SK-N-SH (cell line): ENCODE measurements at regions not wholly inside any gene's neighbourhood (a gene's known extent, or its start where the extent isn't known, plus 50 kb on each side); places are given as distances from the start of the nearest gene placed in this dataset.

Source experiments
- CTCF ChIA-PET: fragments of 300-600, 350-600 bp; formaldehyde crosslinking; extraction: SDS; loops from one replicate; lab custom pipeline; 2021; lab: Yijun Ruan, JAX
- POLR2A ChIA-PET: fragments of 350-600 bp; sonication (Branson Sonifier 250); formaldehyde crosslinking; extraction: SDS; loops from one replicate; lab custom pipeline; 2020; ENCODE audit warnings: antibody characterized with exemption, inconsistent platforms; lab: Yijun Ruan, JAX
- DNase-seq: peaks from one replicate; pipeline ENCODE4 v3.0.0; 2012
- H2AFZ ChIP-seq: fragments of 200-600 bp; sonication (generic); 2 replicates; pipeline ENCODE4 v1.8.1; 2016; ENCODE audit warnings: antibody characterized with exemption, mild to moderate bottlenecking, low read depth
- H3F3A ChIP-seq: fragments of 200-600 bp; sonication (generic); replicated peaks from 2 replicates; pipeline ENCODE3; 2016; ENCODE audit warnings: antibody characterized with exemption, mild to moderate bottlenecking; ENCODE audit not compliant: insufficient read depth
- H3K27ac ChIP-seq, 2 experiments: fragments of 200-500 bp in 1 of 2; fragments of 200-600 bp in 1 of 2; sonication (Bioruptor generic) in 1 of 2; sonication (generic), shearing (Covaris generic) in 1 of 2; 2 replicates each; pipeline versions ENCODE4 v1.5.1 to v1.6.1; 2014 to 2016; ENCODE audit warnings: low read depth in 2 of 2, inconsistent platforms in 1 of 2, low read length in 1 of 2, mild to moderate bottlenecking in 1 of 2, mixed read lengths in 1 of 2
- H3K27me3 ChIP-seq: fragments of 200-600 bp; sonication (generic), shearing (Covaris generic); 2 replicates; pipeline ENCODE4 v1.6.1; 2016; ENCODE audit warnings: mixed run types; ENCODE audit not compliant: insufficient read depth
- H3K36me3 ChIP-seq, 2 experiments: fragments of 200-500 bp in 1 of 2; fragments of 200-600 bp in 1 of 2; sonication (Bioruptor generic) in 1 of 2; sonication (generic) in 1 of 2; replicated peaks in 1 of 2; 2 replicates each; pipeline versions ENCODE3 to v1.5.1; 2014 to 2016; ENCODE audit warnings: low read length in 1 of 2, mild to moderate bottlenecking in 1 of 2; ENCODE audit not compliant: insufficient read depth in 2 of 2, control insufficient read depth in 1 of 2
- H3K4me1 ChIP-seq, 2 experiments: fragments of 200-500 bp in 1 of 2; fragments of 200-600 bp in 1 of 2; sonication (Bioruptor generic) in 1 of 2; sonication (generic), shearing (Covaris generic) in 1 of 2; 2 replicates each; pipeline versions ENCODE4 v1.5.1 to v1.6.1; 2014 to 2016; ENCODE audit warnings: low read depth in 1 of 2, low read length in 1 of 2, mixed run types in 1 of 2; ENCODE audit not compliant: insufficient read depth in 2 of 2, control insufficient read depth in 1 of 2
- H3K4me2 ChIP-seq: fragments of 200-600 bp; sonication (generic), shearing (Covaris generic); 2 replicates; pipeline ENCODE4 v1.6.1; 2017; ENCODE audit warnings: mixed run types
- H3K4me3 ChIP-seq, 2 experiments: fragments of 200-500 bp in 1 of 2; fragments of 200-600 bp in 1 of 2; sonication (Bioruptor generic) in 1 of 2; sonication (generic), shearing (Covaris generic) in 1 of 2; 2 replicates each; pipeline versions ENCODE4 v1.5.1 to v1.8.1; 2014 to 2016; ENCODE audit warnings: low read depth in 2 of 2, inconsistent platforms in 1 of 2, low read length in 1 of 2, mild to moderate bottlenecking in 1 of 2, mixed read lengths in 1 of 2, moderate library complexity in 1 of 2
- H3K79me2 ChIP-seq: fragments of 200-600 bp; sonication (generic); 2 replicates; pipeline ENCODE4 v1.8.1; 2017; ENCODE audit warnings: mild to moderate bottlenecking; ENCODE audit not compliant: insufficient read depth
- H3K9ac ChIP-seq: fragments of 200-600 bp; sonication (generic); 2 replicates; pipeline ENCODE4 v1.6.1; 2017; ENCODE audit warnings: mixed run types
- H3K9me2 ChIP-seq: fragments of 200-600 bp; sonication (generic); 2 replicates; pipeline ENCODE4 v1.6.1; 2017; ENCODE audit warnings: mixed run types
- H3K9me3 ChIP-seq: fragments of 200-600 bp; sonication (generic); 2 replicates; pipeline ENCODE4 v1.6.1; 2017; ENCODE audit warnings: mixed run types, mild to moderate bottlenecking, moderate library complexity
- H4K20me1 ChIP-seq: fragments of 200-600 bp; sonication (generic); 2 replicates; pipeline ENCODE4 v1.6.1; 2017; ENCODE audit warnings: mild to moderate bottlenecking, mixed run types; ENCODE audit not compliant: insufficient read depth
- CHD2 ChIP-seq: fragments of 150-350 bp; IDR thresholded peaks from 2 replicates; pipeline ENCODE4 v1.6.1; 2018; ENCODE audit warnings: low read length; ENCODE audit not compliant: partially characterized antibody
- EP300 ChIP-seq, 2 experiments: IDR thresholded peaks; 2 replicates each; pipeline versions ENCODE4 v1.4.0 to v1.6.1; 2012; ENCODE audit warnings: borderline replicate concordance in 1 of 2, low read depth in 1 of 2, low read length in 1 of 2
- EZH2phosphoT487 ChIP-seq: fragments of 200-600 bp; sonication (generic); IDR thresholded peaks from 2 replicates; pipeline ENCODE4 v1.6.1; 2017; ENCODE audit warnings: low read depth, mixed run types, mild to moderate bottlenecking, antibody characterized with exemption, moderate library complexity, borderline replicate concordance
- FOXJ3 ChIP-seq: sonication (generic); formaldehyde crosslinking; IDR thresholded peaks from 2 replicates; pipeline ENCODE4 v1.5.1; 2020; ENCODE audit warnings: mild to moderate bottlenecking, missing genetic modification reagents
- FOXM1 ChIP-seq: IDR thresholded peaks from 2 replicates; pipeline ENCODE4 v1.4.0; 2012; ENCODE audit warnings: low read depth, mild to moderate bottlenecking
- GATA2 ChIP-seq: sonication (generic); formaldehyde crosslinking; IDR thresholded peaks from 2 replicates; pipeline ENCODE4 v1.5.0; 2020; ENCODE audit warnings: mild to moderate bottlenecking, missing genetic modification reagents
- MAX ChIP-seq: IDR thresholded peaks from 2 replicates; pipeline ENCODE4 v1.4.0; 2012; ENCODE audit warnings: low read depth
- MEF2A ChIP-seq: IDR thresholded peaks from 2 replicates; pipeline ENCODE4 v1.4.0; 2012; ENCODE audit warnings: low read depth, borderline replicate concordance
- NFIC ChIP-seq: IDR thresholded peaks from 2 replicates; pipeline ENCODE4 v1.4.0; 2012; ENCODE audit warnings: borderline replicate concordance
- NRF1 ChIP-seq: IDR thresholded peaks from 2 replicates; pipeline ENCODE4 v1.6.1; 2012; ENCODE audit warnings: low read depth, mild to moderate bottlenecking, low read length
- PBX3 ChIP-seq: IDR thresholded peaks from 2 replicates; pipeline ENCODE4; 2012
- POLR2AphosphoS5 ChIP-seq: IDR thresholded peaks from 2 replicates; pipeline ENCODE4 v1.6.1; 2012; ENCODE audit warnings: low read depth, low read length
- RAD21 ChIP-seq: IDR thresholded peaks from 2 replicates; pipeline ENCODE4 v1.6.1; 2012; ENCODE audit warnings: mild to moderate bottlenecking, low read length
- RCOR1 ChIP-seq: fragments of 150-350 bp; IDR thresholded peaks from 2 replicates; pipeline ENCODE4 v1.6.1; 2017; ENCODE audit warnings: antibody characterized with exemption, low read length
- REST ChIP-seq: IDR thresholded peaks from 2 replicates; pipeline ENCODE4 v1.6.1; 2012; ENCODE audit warnings: mild to moderate bottlenecking, low read depth, low read length, moderate library complexity
- RFX5 ChIP-seq: IDR thresholded peaks from 2 replicates; pipeline ENCODE4 v1.6.1; 2012; ENCODE audit warnings: mild to moderate bottlenecking, improper control_type of control experiment, low read length
- RXRA ChIP-seq: IDR thresholded peaks from 2 replicates; pipeline ENCODE4 v1.4.0; 2012; ENCODE audit warnings: low read depth, mild to moderate bottlenecking, borderline replicate concordance
- SMC3 ChIP-seq: IDR thresholded peaks from 2 replicates; pipeline ENCODE4 v1.6.1; 2012; ENCODE audit warnings: low read depth, low read length, improper control_type of control experiment
- TCF12 ChIP-seq: IDR thresholded peaks from 2 replicates; pipeline ENCODE4 v1.4.0; 2012
- USF1 ChIP-seq: IDR thresholded peaks from 2 replicates; pipeline ENCODE4 v1.4.0; 2012; ENCODE audit warnings: low read depth, borderline replicate concordance
- USF2 ChIP-seq: fragments of 150-350 bp; IDR thresholded peaks from 2 replicates; pipeline ENCODE4 v1.6.1; 2017; ENCODE audit warnings: antibody characterized with exemption, low read length, low read depth, borderline replicate concordance
- WGBS: methylation state at CpG from one replicate; pipeline ENCODE4 v1.1.6; 2017; ENCODE audit warnings: low lambda C conversion rate; 5-methylcytosine and 5-hydroxymethylcytosine counted together
- TF ChIP-seq, protein P1 (sequence below): fragments of 200-600 bp; sonication (generic); IDR thresholded peaks from 2 replicates; pipeline ENCODE4 v1.6.1; 2017; ENCODE audit warnings: antibody characterized with exemption, mild to moderate bottlenecking, moderate library complexity
- TF ChIP-seq, protein P2 (sequence below): fragments of 150-350 bp; IDR thresholded peaks from 2 replicates; pipeline ENCODE4 v1.6.1; 2016; ENCODE audit warnings: mild to moderate bottlenecking, low read depth, low read length

DNA sequence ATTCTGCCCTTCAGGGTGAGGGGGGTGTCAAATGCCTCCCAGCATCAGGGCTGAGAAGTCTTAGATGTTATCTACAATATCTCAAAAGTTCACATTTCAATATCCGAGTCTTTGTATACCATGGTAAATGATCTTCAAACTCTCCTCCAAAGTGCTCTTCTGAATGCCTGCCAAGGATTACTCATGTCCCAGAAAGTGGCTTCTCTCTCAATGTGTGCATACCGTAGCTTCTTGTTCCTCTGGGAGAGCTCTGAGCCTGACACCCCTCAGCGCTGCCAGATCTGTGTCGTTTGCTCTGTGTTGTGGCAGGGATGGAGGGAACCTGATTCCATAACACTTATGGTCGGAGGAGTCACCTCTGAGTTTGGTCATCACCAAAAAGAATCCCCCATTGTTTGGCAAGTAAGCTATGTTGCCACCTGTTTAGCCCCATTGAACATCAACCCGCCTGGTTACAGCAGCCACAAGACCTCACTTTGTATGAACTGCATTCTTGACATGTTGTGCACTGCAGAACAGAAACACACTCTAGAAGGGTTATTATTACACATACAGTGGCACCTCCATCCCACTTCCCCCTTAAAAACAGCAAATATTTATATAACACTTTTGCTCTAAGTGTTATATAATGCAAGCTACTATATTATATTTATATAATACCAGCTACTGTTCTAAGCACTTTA lies 163.1 kb upstream of the MIR17HG start:
- Histone ChIP-seq H2AFZ (no peak overlapping the region), H4K20me1 (no peaks in the 10 kb centered on the region), H3K36me3 (no peaks in the 10 kb centered on the region), H3F3A (peaks cover 3% of the 10 kb centered on the region), H3K4me2 (no peak overlapping the region), H3K4me3 (no peak overlapping the region), H3K27me3 (no peaks in the 10 kb centered on the region), H3K79me2 (no peaks in the 10 kb centered on the region), H3K9me2 (no peaks in the 10 kb centered on the region), H3K9me3 (no peaks in the 10 kb centered on the region), H3K4me1 (peaks cover 0 to 12% of the 10 kb centered on the region in 2 experiments; a peak in 2 of 4 replicates), H3K9ac (no peak overlapping the region), H3K27ac (peak overlapping the region in 1 of 2 experiments; percentile 67; a peak in 2 of 4 replicates)
- WGBS: 12% methylated on average over 6 of the region's 6 CpGs
- CTCF ChIA-PET: interaction anchor here (1.0 to 5.6 kb wide), 31 partner anchors 9 to 1413 kb away, joined by 3 to 79 read pairs (median 5); no protein-coding TSS in a partner anchor
- DNase-seq: no peak
- POLR2A ChIA-PET: no interaction called here
- 0 out of 2 replicates have a peak, but pooled peaks have one; percentile 26 for TF ChIP-seq MAX
- no peak for TF ChIP-seq NRF1
- peak in 1 of 2 experiments; percentile 91; a peak in 2 of 4 replicates for TF ChIP-seq EP300 (IDR thresholded peaks at IDR 0.05; ENCODE audit: borderline replicate concordance in 1 of 2, low read depth in 1 of 2, low read length in 1 of 2)
- no peak for TF ChIP-seq REST
- TF ChIP-seq TCF12: peak; percentile 83
- TF ChIP-seq CHD2: no peak
- peak; percentile 50; the same call in 1 of the 2 replicates for TF ChIP-seq POLR2AphosphoS5
- TF ChIP-seq FOXJ3 (CRISPR knock-in tag): no peak
- TF ChIP-seq PBX3: peak; percentile 73
- TF ChIP-seq GATA2 (CRISPR knock-in tag): no peak
- TF ChIP-seq RXRA: peak; percentile 58; the same call in 1 of the 2 replicates
- TF ChIP-seq NFIC: peak; percentile 92
- no peak for TF ChIP-seq RAD21
- no peak for TF ChIP-seq RFX5
- no peak for TF ChIP-seq SMC3
- no peak for TF ChIP-seq EZH2phosphoT487
- no peak for TF ChIP-seq MEF2A
- TF ChIP-seq FOXM1: peak; percentile 63
- TF ChIP-seq, protein P1, sequence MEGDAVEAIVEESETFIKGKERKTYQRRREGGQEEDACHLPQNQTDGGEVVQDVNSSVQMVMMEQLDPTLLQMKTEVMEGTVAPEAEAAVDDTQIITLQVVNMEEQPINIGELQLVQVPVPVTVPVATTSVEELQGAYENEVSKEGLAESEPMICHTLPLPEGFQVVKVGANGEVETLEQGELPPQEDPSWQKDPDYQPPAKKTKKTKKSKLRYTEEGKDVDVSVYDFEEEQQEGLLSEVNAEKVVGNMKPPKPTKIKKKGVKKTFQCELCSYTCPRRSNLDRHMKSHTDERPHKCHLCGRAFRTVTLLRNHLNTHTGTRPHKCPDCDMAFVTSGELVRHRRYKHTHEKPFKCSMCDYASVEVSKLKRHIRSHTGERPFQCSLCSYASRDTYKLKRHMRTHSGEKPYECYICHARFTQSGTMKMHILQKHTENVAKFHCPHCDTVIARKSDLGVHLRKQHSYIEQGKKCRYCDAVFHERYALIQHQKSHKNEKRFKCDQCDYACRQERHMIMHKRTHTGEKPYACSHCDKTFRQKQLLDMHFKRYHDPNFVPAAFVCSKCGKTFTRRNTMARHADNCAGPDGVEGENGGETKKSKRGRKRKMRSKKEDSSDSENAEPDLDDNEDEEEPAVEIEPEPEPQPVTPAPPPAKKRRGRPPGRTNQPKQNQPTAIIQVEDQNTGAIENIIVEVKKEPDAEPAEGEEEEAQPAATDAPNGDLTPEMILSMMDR: no peak
- no peak for TF ChIP-seq RCOR1
- TF ChIP-seq, protein P2, sequence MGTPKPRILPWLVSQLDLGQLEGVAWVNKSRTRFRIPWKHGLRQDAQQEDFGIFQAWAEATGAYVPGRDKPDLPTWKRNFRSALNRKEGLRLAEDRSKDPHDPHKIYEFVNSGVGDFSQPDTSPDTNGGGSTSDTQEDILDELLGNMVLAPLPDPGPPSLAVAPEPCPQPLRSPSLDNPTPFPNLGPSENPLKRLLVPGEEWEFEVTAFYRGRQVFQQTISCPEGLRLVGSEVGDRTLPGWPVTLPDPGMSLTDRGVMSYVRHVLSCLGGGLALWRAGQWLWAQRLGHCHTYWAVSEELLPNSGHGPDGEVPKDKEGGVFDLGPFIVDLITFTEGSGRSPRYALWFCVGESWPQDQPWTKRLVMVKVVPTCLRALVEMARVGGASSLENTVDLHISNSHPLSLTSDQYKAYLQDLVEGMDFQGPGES: no peak
- no peak for TF ChIP-seq USF1
- no peak for TF ChIP-seq USF2
